H1 (cell line): ENCODE measurements at regions not wholly inside any gene's neighbourhood (a gene's known extent, or its start where the extent isn't known, plus 50 kb on each side); places are given as distances from the start of the nearest gene placed in this dataset.
A peak's percentile ranks its signal among the peaks of the same experiment; 100 is the strongest.

Experiments
- CTCF ChIA-PET: fragments of 300-600 bp; sonication (Branson Sonifier 250); formaldehyde crosslinking; loops from one replicate; lab custom pipeline; 2021; ENCODE audit not compliant: partially characterized antibody; lab: Charles Lee
- POLR2A ChIA-PET: fragments of 300-600 bp; sonication (Branson Sonifier 250); formaldehyde crosslinking; loops from one replicate; lab custom pipeline; 2021; ENCODE audit warnings: inconsistent platforms; ENCODE audit not compliant: partially characterized antibody; lab: Charles Lee
- DNase-seq, 2 experiments: peaks; one replicate each; pipeline versions ENCODE4 v3.0.0 to v3.0.0-alpha.2; 2010 to 2022; ENCODE audit warnings: low spot score in 2 of 2, low read depth in 1 of 2, mixed read lengths in 1 of 2
- FAIRE-seq: peaks from 2 replicates; lab custom pipeline; 2011; peaks lifted over from hg19 to GRCh38; lab: Jason Lieb, UNC
- H2AFZ ChIP-seq: 2 replicates; pipeline ENCODE4 v1.8.1; 2012; ENCODE audit warnings: low read length, inconsistent platforms
- H2AK5ac ChIP-seq: 2 replicates; pipeline ENCODE4 v1.6.1; 2013; ENCODE audit warnings: low read depth, low read length
- H2BK120ac ChIP-seq: replicated peaks from 2 replicates; pipeline ENCODE3; 2013; ENCODE audit warnings: low read depth, low read length, inconsistent platforms
- H2BK12ac ChIP-seq: 2 replicates; pipeline ENCODE4 v1.6.1; 2013; ENCODE audit warnings: low read depth, low read length
- H2BK15ac ChIP-seq: 2 replicates; pipeline ENCODE4 v1.6.1; 2013; ENCODE audit warnings: low read length
- H2BK20ac ChIP-seq: 2 replicates; pipeline ENCODE4 v1.6.1; 2013; ENCODE audit warnings: low read length
- H2BK5ac ChIP-seq: 2 replicates; pipeline ENCODE4 v1.6.1; 2013; ENCODE audit warnings: low read depth, low read length
- H3K14ac ChIP-seq: 2 replicates; pipeline ENCODE4 v1.6.1; 2013; ENCODE audit warnings: inconsistent platforms; ENCODE audit not compliant: insufficient read length
- H3K18ac ChIP-seq: 2 replicates; pipeline ENCODE4 v1.6.1; 2013; ENCODE audit warnings: low read length; ENCODE audit errors: extremely low read depth
- H3K23ac ChIP-seq: 2 replicates; pipeline ENCODE4 v1.6.1; 2013; ENCODE audit warnings: inconsistent platforms; ENCODE audit not compliant: insufficient read length
- H3K23me2 ChIP-seq: 2 replicates; pipeline ENCODE4 v1.6.1; 2013; ENCODE audit warnings: low read depth, low read length
- H3K27ac ChIP-seq: 2 replicates; pipeline ENCODE4 v1.6.1; 2011; ENCODE audit warnings: low read depth, low read length, inconsistent platforms
- H3K27me3 ChIP-seq, 4 experiments: replicated peaks in 1 of 4; 1 replicate in 1 of 4; 2 replicates in 3 of 4; pipeline versions ENCODE4 v1.6.1 to v1.8.1; 2011 to 2013; ENCODE audit warnings: low read length in 3 of 4, mild to moderate bottlenecking in 3 of 4, inconsistent platforms in 2 of 4, mixed read lengths in 2 of 4, moderate library complexity in 1 of 4; ENCODE audit not compliant: control insufficient read depth in 3 of 4, insufficient read depth in 3 of 4; ENCODE audit errors: extremely low read depth in 1 of 4
- H3K36me3 ChIP-seq, 4 experiments: 2 replicates each; pipeline versions ENCODE4 v1.6.1 to v1.8.1; 2011 to 2013; ENCODE audit warnings: mild to moderate bottlenecking in 4 of 4, low read length in 3 of 4, moderate library complexity in 2 of 4, control low read depth in 1 of 4, inconsistent platforms in 1 of 4; ENCODE audit not compliant: insufficient read depth in 4 of 4, control insufficient read depth in 2 of 4
- H3K4ac ChIP-seq: replicated peaks from 2 replicates; pipeline ENCODE3; 2013; ENCODE audit warnings: low read length, low read depth, mixed read lengths, inconsistent platforms; ENCODE audit not compliant: insufficient read length
- H3K4me1 ChIP-seq, 4 experiments: replicated peaks in 1 of 4; 1 replicate in 1 of 4; 2 replicates in 3 of 4; pipeline versions ENCODE4 v1.6.1 to v1.8.1; 2011 to 2013; ENCODE audit warnings: low read length in 3 of 4, inconsistent platforms in 2 of 4, mixed read lengths in 1 of 4; ENCODE audit not compliant: insufficient read depth in 4 of 4, control insufficient read depth in 3 of 4
- H3K4me2 ChIP-seq, 2 experiments: 2 replicates each; pipeline versions ENCODE4 v1.6.1 to v1.8.1; 2011 to 2013; ENCODE audit warnings: low read depth in 2 of 2, low read length in 2 of 2, control low read depth in 1 of 2, inconsistent platforms in 1 of 2, mild to moderate bottlenecking in 1 of 2; ENCODE audit not compliant: insufficient read depth in 1 of 2
- H3K4me3 ChIP-seq, 4 experiments: fragments of 200-600, 300-600 bp in 1 of 4; sonication (generic), shearing (Covaris generic), sonication (Bioruptor Twin) in 1 of 4; 2 replicates each; pipeline versions ENCODE4 v1.5.1 to v1.8.1; 2011 to 2016; ENCODE audit warnings: low read length in 4 of 4, low read depth in 3 of 4, control low read depth in 2 of 4, inconsistent platforms in 2 of 4, mild to moderate bottlenecking in 2 of 4, mixed read lengths in 1 of 4, moderate library complexity in 1 of 4; ENCODE audit not compliant: insufficient read depth in 2 of 4; ENCODE audit errors: extremely low read depth in 1 of 4
- H3K56ac ChIP-seq: replicated peaks from 2 replicates; pipeline ENCODE3; 2013; ENCODE audit warnings: low read depth, mild to moderate bottlenecking, mixed read lengths, low read length, inconsistent platforms; ENCODE audit not compliant: insufficient read length
- H3K79me1 ChIP-seq: 2 replicates; pipeline ENCODE4 v1.6.1; 2013; ENCODE audit warnings: low read depth, low read length, control low read depth
- H3K79me2 ChIP-seq, 2 experiments: 2 replicates each; pipeline versions ENCODE4 v1.6.1 to v1.8.1; 2012 to 2013; ENCODE audit warnings: low read length in 2 of 2, mild to moderate bottlenecking in 2 of 2, inconsistent platforms in 1 of 2; ENCODE audit not compliant: insufficient read depth in 2 of 2, control insufficient read depth in 1 of 2
- H3K9ac ChIP-seq, 4 experiments: replicated peaks in 1 of 4; 1 replicate in 1 of 4; 2 replicates in 3 of 4; pipeline versions ENCODE4 v1.6.1 to v1.8.1; 2011 to 2013; ENCODE audit warnings: low read depth in 3 of 4, low read length in 3 of 4, control low read depth in 2 of 4, mild to moderate bottlenecking in 2 of 4, moderate library complexity in 2 of 4, inconsistent platforms in 1 of 4; ENCODE audit errors: extremely low read depth in 1 of 4
- H3K9me3 ChIP-seq, 2 experiments: 2 replicates each; pipeline versions ENCODE4 v1.6.1 to v1.8.1; 2012 to 2013; ENCODE audit warnings: mild to moderate bottlenecking in 2 of 2, moderate library complexity in 2 of 2, control low read depth in 1 of 2, inconsistent platforms in 1 of 2, low read depth in 1 of 2, low read length in 1 of 2, mixed read lengths in 1 of 2; ENCODE audit not compliant: insufficient read depth in 2 of 2
- H4K20me1 ChIP-seq, 2 experiments: replicated peaks in 1 of 2; 2 replicates each; pipeline versions ENCODE3 to v1.8.1; 2011 to 2013; ENCODE audit warnings: inconsistent platforms in 2 of 2, low read length in 2 of 2, mild to moderate bottlenecking in 1 of 2; ENCODE audit not compliant: insufficient read depth in 2 of 2, control insufficient read depth in 1 of 2
- H4K5ac ChIP-seq: 2 replicates; pipeline ENCODE4 v1.6.1; 2013; ENCODE audit warnings: low read length, low read depth, mixed read lengths, inconsistent platforms; ENCODE audit not compliant: insufficient read length
- H4K8ac ChIP-seq: 2 replicates; pipeline ENCODE4 v1.8.0; 2013; ENCODE audit warnings: mild to moderate bottlenecking, moderate library complexity, low read length, inconsistent platforms; ENCODE audit not compliant: insufficient read depth; ENCODE audit errors: extremely low read depth
- H4K91ac ChIP-seq: replicated peaks from 2 replicates; pipeline ENCODE3; 2013; ENCODE audit warnings: low read length, mixed read lengths, inconsistent platforms; ENCODE audit not compliant: insufficient read length
- KDM1A ChIP-seq: fragments of 200-600, 300-600 bp; sonication (generic); IDR thresholded peaks from 2 replicates; pipeline ENCODE4 v1.7.1; 2016; ENCODE audit warnings: mild to moderate bottlenecking, low read length, borderline replicate concordance
- NANOG ChIP-seq: IDR thresholded peaks from 2 replicates; pipeline ENCODE4 v1.6.1; 2011; ENCODE audit warnings: low read length, low read depth, mild to moderate bottlenecking, inconsistent platforms; ENCODE audit not compliant: insufficient read depth, poor library complexity, severe bottlenecking
- NRF1 ChIP-seq: IDR thresholded peaks from 2 replicates; pipeline ENCODE4 v1.6.1; 2011; ENCODE audit warnings: mild to moderate bottlenecking, low read depth, low read length, improper control_type of control experiment
- WGBS, 2 experiments: shearing (Covaris generic) in 1 of 2; methylation state at CpG; one replicate each; pipeline versions ENCODE4 v1.1.6 to v1.1.7; 2013 to 2015; ENCODE audit warnings: low lambda C conversion rate in 2 of 2, mixed read lengths in 2 of 2, inconsistent platforms in 1 of 2, low coverage in 1 of 2, missing lambda C conversion rate in 1 of 2; ENCODE audit not compliant: insufficient replicate concordance in 2 of 2, insufficient coverage in 1 of 2, insufficient read length in 1 of 2; ENCODE audit errors: extremely low coverage in 1 of 2, missing lambda C conversion rate in 1 of 2; 5-methylcytosine and 5-hydroxymethylcytosine counted together

DNA sequence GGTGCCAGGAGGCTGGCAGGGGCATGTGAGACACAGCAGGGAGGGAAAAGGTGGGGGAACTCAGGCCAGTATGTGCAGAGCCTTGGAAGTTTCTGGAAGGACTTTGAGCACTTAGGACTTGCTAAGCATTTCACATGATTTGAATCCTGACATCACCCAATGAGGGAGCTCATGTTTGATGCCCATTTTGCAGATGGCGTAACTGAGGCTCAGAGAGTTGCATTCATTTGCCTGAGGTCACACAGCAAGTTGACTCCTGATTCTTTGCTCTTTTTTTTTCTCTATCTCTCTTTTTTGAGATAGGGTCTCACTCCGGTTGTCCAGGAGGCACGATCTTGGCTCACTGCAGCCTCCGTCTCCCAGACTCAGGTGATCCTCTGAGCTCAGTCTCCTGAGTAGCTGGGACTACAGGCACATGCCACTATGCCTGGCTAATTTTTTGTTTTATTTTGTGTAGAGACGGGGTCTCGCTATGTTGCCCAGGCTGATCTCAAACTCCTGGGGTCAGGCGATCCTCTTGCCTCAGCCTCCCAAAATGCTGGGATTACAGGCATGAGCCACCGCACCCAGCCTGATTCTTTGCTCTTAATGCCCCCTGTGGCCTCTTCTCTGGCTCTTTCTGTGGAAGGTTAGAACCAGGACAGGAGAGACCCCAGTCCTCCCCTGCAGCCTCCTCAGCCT lies 246.1 kb downstream of the RBM19 start:
- no peak overlapping the region for H3K14ac ChIP-seq
- no peaks in the 10 kb centered on the region for H4K20me1 ChIP-seq
- H3K4ac ChIP-seq = no peak overlapping the region
- H2AK5ac ChIP-seq = no peak overlapping the region
- no peaks in the 10 kb centered on the region; a peak in 1 of 7 replicates for H3K27me3 ChIP-seq
- no peak overlapping the region for H2BK5ac ChIP-seq
- no peak for TF ChIP-seq NRF1
- TF ChIP-seq NANOG = no peak
- peak; percentile 49; the same call in 1 of the 2 replicates for TF ChIP-seq KDM1A
- H3K36me3 ChIP-seq = no peaks in the 10 kb centered on the region
- DNase-seq (no peak), FAIRE-seq (no peak)
- peak overlapping the region; percentile 88; the same call in 1 of the 2 replicates for H2AFZ ChIP-seq
- no peak overlapping the region for H3K27ac ChIP-seq
- no peak overlapping the region for H4K91ac ChIP-seq
- H3K18ac ChIP-seq = peak overlapping the region; percentile 24
- H3K9ac ChIP-seq = no peak overlapping the region
- peaks cover 0 to 2% (median 0%) of the 10 kb centered on the region in 4 experiments; a peak in 1 of 7 replicates for H3K4me1 ChIP-seq
- no peak overlapping the region for H3K56ac ChIP-seq
- H2BK12ac ChIP-seq = 0 out of 2 replicates have a peak overlapping the region, but pooled peaks have one; percentile 39
- no peak overlapping the region for H4K8ac ChIP-seq
- no peaks in the 10 kb centered on the region for H3K23me2 ChIP-seq
- no peak overlapping the region for H3K23ac ChIP-seq
- POLR2A ChIA-PET = no interaction called here
- H2BK15ac ChIP-seq = peak overlapping the region; percentile 88
- H3K4me2 ChIP-seq = no peak overlapping the region
- 92% methylated on average over 8 of the region's 8 CpGs; no CpG with 5 or more reads in 1 of the 2 experiments for WGBS, 2 experiments
- H3K79me1 ChIP-seq = no peaks in the 10 kb centered on the region
- CTCF ChIA-PET = interaction anchor here (1.0 to 2.5 kb wide), 7 partner anchors 11 to 73 kb away, joined by 3 to 12 read pairs (median 5); no protein-coding TSS in a partner anchor
- H2BK120ac ChIP-seq = no peak overlapping the region
- H2BK20ac ChIP-seq = 0 out of 2 replicates have a peak overlapping the region, but pooled peaks have one; percentile 90
- H3K79me2 ChIP-seq = no peaks in the 10 kb centered on the region
- H4K5ac ChIP-seq = no peak overlapping the region
- H3K9me3 ChIP-seq = no peaks in the 10 kb centered on the region
- no peak overlapping the region for H3K4me3 ChIP-seq
